ENCODE measurements at regions not wholly inside any gene's neighbourhood (a gene's known extent, or its start where the extent isn't known, plus 50 kb on each side); places are given as distances from the start of the nearest gene placed in this dataset.
"Not testable (repeated sequence)": the region's sequence is repeated elsewhere in the genome, so short reads cannot be mapped to it uniquely, and the experiment has no call there.

DNA sequence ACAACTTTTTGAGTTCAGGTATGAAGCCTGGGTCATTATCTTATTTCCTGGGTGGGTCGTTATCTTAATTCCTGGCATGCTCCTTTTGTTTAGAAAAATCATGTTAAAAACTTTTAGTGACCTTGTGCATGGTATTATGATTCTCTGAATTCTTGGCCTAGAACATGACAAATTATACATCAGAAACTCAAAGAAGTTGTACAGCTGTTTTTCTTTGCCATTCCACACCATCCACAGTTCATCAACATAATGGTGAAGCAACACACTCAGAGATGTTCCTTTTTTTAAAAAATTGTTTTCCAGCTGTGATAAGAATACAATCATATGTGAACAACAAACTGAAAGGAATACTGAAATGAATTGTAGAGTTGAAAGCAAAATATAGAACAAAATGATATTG, 149.2 kb upstream of the SEMA3D start:
- H3K36me3 ChIP-seq (ENCODE audit: control insufficient read depth in 2 of 2, extremely low read depth in 1 of 2, insufficient read depth in 2 of 2, low read length in 2 of 2) = no peaks in the 10 kb centered on the region
- DNase-seq (ENCODE audit: low read depth, low spot score) (no peak), FAIRE-seq (no peak)
- no peaks in the 10 kb centered on the region for H3K4me1 ChIP-seq (ENCODE audit: control insufficient read depth, extremely low read depth, insufficient read depth, low read length)
- no peak for TF ChIP-seq EZH2 (IDR thresholded peaks at IDR 0.05; ENCODE audit: low read length)
- TF ChIP-seq, protein P1, sequence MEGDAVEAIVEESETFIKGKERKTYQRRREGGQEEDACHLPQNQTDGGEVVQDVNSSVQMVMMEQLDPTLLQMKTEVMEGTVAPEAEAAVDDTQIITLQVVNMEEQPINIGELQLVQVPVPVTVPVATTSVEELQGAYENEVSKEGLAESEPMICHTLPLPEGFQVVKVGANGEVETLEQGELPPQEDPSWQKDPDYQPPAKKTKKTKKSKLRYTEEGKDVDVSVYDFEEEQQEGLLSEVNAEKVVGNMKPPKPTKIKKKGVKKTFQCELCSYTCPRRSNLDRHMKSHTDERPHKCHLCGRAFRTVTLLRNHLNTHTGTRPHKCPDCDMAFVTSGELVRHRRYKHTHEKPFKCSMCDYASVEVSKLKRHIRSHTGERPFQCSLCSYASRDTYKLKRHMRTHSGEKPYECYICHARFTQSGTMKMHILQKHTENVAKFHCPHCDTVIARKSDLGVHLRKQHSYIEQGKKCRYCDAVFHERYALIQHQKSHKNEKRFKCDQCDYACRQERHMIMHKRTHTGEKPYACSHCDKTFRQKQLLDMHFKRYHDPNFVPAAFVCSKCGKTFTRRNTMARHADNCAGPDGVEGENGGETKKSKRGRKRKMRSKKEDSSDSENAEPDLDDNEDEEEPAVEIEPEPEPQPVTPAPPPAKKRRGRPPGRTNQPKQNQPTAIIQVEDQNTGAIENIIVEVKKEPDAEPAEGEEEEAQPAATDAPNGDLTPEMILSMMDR (optimal IDR thresholded peaks at IDR 0.05 in 1 of 3, IDR thresholded peaks at IDR 0.05 in 1 of 3, conservative IDR thresholded peaks at IDR 0.05 in 1 of 3; ENCODE audit: extremely low read depth in 1 of 3, insufficient read depth in 2 of 3, low read length in 3 of 3) = no peak
- H3K27ac ChIP-seq (ENCODE audit: control insufficient read depth, insufficient read depth, low read length) = no peak overlapping the region
- no peak overlapping the region for H3K4me2 ChIP-seq (ENCODE audit: control insufficient read depth, extremely low read depth, insufficient read depth, low read depth, low read length)
- no peaks in the 10 kb centered on the region for H3K9me3 ChIP-seq (ENCODE audit: control insufficient read depth, low read depth, low read length)
- H3K9me1 ChIP-seq (ENCODE audit: control insufficient read depth, extremely low read depth, insufficient read depth, low read length) = no peaks in the 10 kb centered on the region
- H3K27me3 ChIP-seq (ENCODE audit: control insufficient read depth, extremely low read depth, insufficient read depth, low read length) = no peaks in the 10 kb centered on the region
- dilution Hi-C loops (cut with MboI; ENCODE audit: extremely low pct_ligation_motif_present, low sequenced_read_pairs) = no loop called here
- no peaks in the 10 kb centered on the region for H3K79me2 ChIP-seq (ENCODE audit: control insufficient read depth, insufficient read depth, low read length)
- H3K9ac ChIP-seq (ENCODE audit: control insufficient read depth, extremely low read depth, insufficient read depth, low read length) = no peak overlapping the region
- H3K4me3 ChIP-seq (ENCODE audit: control insufficient read depth in 2 of 3, extremely low read depth in 1 of 3, insufficient read depth in 2 of 3, low read depth in 1 of 3, low read length in 3 of 3) = no peak overlapping the region
- no peak overlapping the region for H2AFZ ChIP-seq (ENCODE audit: control insufficient read depth, low read length)
- H4K20me1 ChIP-seq (ENCODE audit: control insufficient read depth, extremely low read depth, insufficient read depth, low read length) = no peaks in the 10 kb centered on the region

GRCh38 chr7:85335113-85335512, 148.3 kb upstream of the SEMA3D start:
- dilution Hi-C loops (cut with MboI; ENCODE audit: extremely low pct_ligation_motif_present, low sequenced_read_pairs); H3K36me3 ChIP-seq (ENCODE audit: control insufficient read depth in 2 of 2, extremely low read depth in 1 of 2, insufficient read depth in 2 of 2, low read length in 2 of 2); H3K9me1 ChIP-seq (ENCODE audit: control insufficient read depth, extremely low read depth, insufficient read depth, low read length); H2AFZ ChIP-seq (ENCODE audit: control insufficient read depth, low read length); FAIRE-seq; H3K79me2 ChIP-seq (ENCODE audit: control insufficient read depth, insufficient read depth, low read length); H3K27ac ChIP-seq (ENCODE audit: control insufficient read depth, insufficient read depth, low read length); H3K4me2 ChIP-seq (ENCODE audit: control insufficient read depth, extremely low read depth, insufficient read depth, low read depth, low read length); H4K20me1 ChIP-seq (ENCODE audit: control insufficient read depth, extremely low read depth, insufficient read depth, low read length); H3K9ac ChIP-seq (ENCODE audit: control insufficient read depth, extremely low read depth, insufficient read depth, low read length); DNase-seq (ENCODE audit: low read depth, low spot score); H3K4me1 ChIP-seq (ENCODE audit: control insufficient read depth, extremely low read depth, insufficient read depth, low read length); H3K27me3 ChIP-seq (ENCODE audit: control insufficient read depth, extremely low read depth, insufficient read depth, low read length); H3K9me3 ChIP-seq (ENCODE audit: control insufficient read depth, low read depth, low read length); H3K4me3 ChIP-seq (ENCODE audit: control insufficient read depth in 2 of 3, extremely low read depth in 1 of 3, insufficient read depth in 2 of 3, low read depth in 1 of 3, low read length in 3 of 3): not testable (repeated sequence)

GRCh38 chr7:85328456-85328998, 141.7 kb upstream of the SEMA3D start:
- DNase-seq (ENCODE audit: low read depth, low spot score) = no peak
- Histone ChIP-seq H3K9me1 (ENCODE audit: control insufficient read depth, extremely low read depth, insufficient read depth, low read length) (no peaks in the 10 kb centered on the region), H3K27ac (ENCODE audit: control insufficient read depth, insufficient read depth, low read length) (no peak overlapping the region), H3K4me1 (ENCODE audit: control insufficient read depth, extremely low read depth, insufficient read depth, low read length) (no peaks in the 10 kb centered on the region), H4K20me1 (ENCODE audit: control insufficient read depth, extremely low read depth, insufficient read depth, low read length) (no peaks in the 10 kb centered on the region), H3K9me3 (ENCODE audit: control insufficient read depth, low read depth, low read length) (no peaks in the 10 kb centered on the region), H2AFZ (ENCODE audit: control insufficient read depth, low read length) (no peak overlapping the region), H3K79me2 (ENCODE audit: control insufficient read depth, insufficient read depth, low read length) (no peaks in the 10 kb centered on the region), H3K4me3 (ENCODE audit: control insufficient read depth in 2 of 3, extremely low read depth in 1 of 3, insufficient read depth in 2 of 3, low read depth in 1 of 3, low read length in 3 of 3) (no peak overlapping the region), H3K9ac (ENCODE audit: control insufficient read depth, extremely low read depth, insufficient read depth, low read length) (no peak overlapping the region), H3K4me2 (ENCODE audit: control insufficient read depth, extremely low read depth, insufficient read depth, low read depth, low read length) (no peak overlapping the region), H3K36me3 (ENCODE audit: control insufficient read depth in 2 of 2, extremely low read depth in 1 of 2, insufficient read depth in 2 of 2, low read length in 2 of 2) (no peaks in the 10 kb centered on the region), H3K27me3 (ENCODE audit: control insufficient read depth, extremely low read depth, insufficient read depth, low read length) (no peaks in the 10 kb centered on the region)
- dilution Hi-C loops (cut with MboI; ENCODE audit: extremely low pct_ligation_motif_present, low sequenced_read_pairs) = no loop called here
- no peak for FAIRE-seq
- no peak for TF ChIP-seq EZH2 (IDR thresholded peaks at IDR 0.05; ENCODE audit: low read length)
- TF ChIP-seq, protein P1 (optimal IDR thresholded peaks at IDR 0.05 in 1 of 3, IDR thresholded peaks at IDR 0.05 in 1 of 3, conservative IDR thresholded peaks at IDR 0.05 in 1 of 3; ENCODE audit: extremely low read depth in 1 of 3, insufficient read depth in 2 of 3, low read length in 3 of 3) = no peak

Data from keratinocyte (primary cell).